ENCODE measurements at regions not wholly inside any gene's neighbourhood (a gene's known extent, or its start where the extent isn't known, plus 50 kb on each side); places are given as distances from the start of the nearest gene placed in this dataset.
"Not testable (repeated sequence)": the region's sequence is repeated elsewhere in the genome, so short reads cannot be mapped to it uniquely, and the experiment has no call there.

GRCh38 chr5:121660142-121660541, 191.5 kb upstream of the FTMT start:
- Mint-ChIP-seq H3K9me3 (peaks cover 32% of the 10 kb centered on the region), H3K27me3 (ENCODE audit: low read depth) (no peaks in the 10 kb centered on the region), H3K4me3 (no peak overlapping the region), H3K27ac (no peak overlapping the region), H3K4me1 (peaks cover 7% of the 10 kb centered on the region), H3K36me3 (ENCODE audit: low read depth) (no peaks in the 10 kb centered on the region)
- no peak for TF ChIP-seq CTCF (IDR thresholded peaks at IDR 0.05; ENCODE audit: unreplicated experiment in 3 of 3)

GRCh38 chr5:121665542-121665941, 186.1 kb upstream of the FTMT start:
- H3K4me3 Mint-ChIP-seq; H3K27me3 Mint-ChIP-seq (ENCODE audit: low read depth); H3K4me1 Mint-ChIP-seq; H3K36me3 Mint-ChIP-seq (ENCODE audit: low read depth); H3K27ac Mint-ChIP-seq: not testable (repeated sequence)
- H3K9me3 Mint-ChIP-seq, result peaks cover 34% of the 10 kb centered on the region

GRCh38 chr5:121667292-121667691, 184.4 kb upstream of the FTMT start:
- no peak overlapping the region for H3K4me3 Mint-ChIP-seq
- H3K27me3 Mint-ChIP-seq (ENCODE audit: low read depth), result no peaks in the 10 kb centered on the region
- H3K27ac Mint-ChIP-seq, result no peak overlapping the region
- H3K36me3 Mint-ChIP-seq (ENCODE audit: low read depth), result no peaks in the 10 kb centered on the region
- H3K9me3 Mint-ChIP-seq, result peaks cover 24% of the 10 kb centered on the region
- H3K4me1 Mint-ChIP-seq, result peaks cover 5% of the 10 kb centered on the region
- TF ChIP-seq CTCF (IDR thresholded peaks at IDR 0.05; ENCODE audit: unreplicated experiment in 3 of 3), result no peak

GRCh38 chr5:121668635-121669034, 183.0 kb upstream of the FTMT start:
- peaks cover 5% of the 10 kb centered on the region for H3K4me1 Mint-ChIP-seq
- no peak overlapping the region for H3K27ac Mint-ChIP-seq
- peaks cover 18% of the 10 kb centered on the region for H3K9me3 Mint-ChIP-seq
- H3K27me3 Mint-ChIP-seq (ENCODE audit: low read depth), result no peaks in the 10 kb centered on the region
- no peaks in the 10 kb centered on the region for H3K36me3 Mint-ChIP-seq (ENCODE audit: low read depth)
- TF ChIP-seq CTCF (IDR thresholded peaks at IDR 0.05; ENCODE audit: unreplicated experiment in 3 of 3), result no peak
- H3K4me3 Mint-ChIP-seq, result no peak overlapping the region

- H3K4me3 Mint-ChIP-seq, result no peak overlapping the region
- TF ChIP-seq CTCF (IDR thresholded peaks at IDR 0.05; ENCODE audit: unreplicated experiment in 3 of 3), result no peak
- H3K9me3 Mint-ChIP-seq, result peaks cover 9% of the 10 kb centered on the region
- no peaks in the 10 kb centered on the region for H3K27me3 Mint-ChIP-seq (ENCODE audit: low read depth)
- H3K27ac Mint-ChIP-seq, result no peak overlapping the region
- no peaks in the 10 kb centered on the region for H3K36me3 Mint-ChIP-seq (ENCODE audit: low read depth)
- peaks cover 12% of the 10 kb centered on the region for H3K4me1 Mint-ChIP-seq
These were observed 180.1 kb upstream of the FTMT start for GRCh38 chr5:121671624-121672023.

- TF ChIP-seq CTCF (IDR thresholded peaks at IDR 0.05; ENCODE audit: unreplicated experiment in 3 of 3), result no peak
- H3K4me3 Mint-ChIP-seq, result peak overlapping the region in 1 of 3 experiments; percentile 15
- peaks cover 12% of the 10 kb centered on the region for H3K4me1 Mint-ChIP-seq
- peaks cover 12% of the 10 kb centered on the region for H3K9me3 Mint-ChIP-seq
- no peaks in the 10 kb centered on the region for H3K27me3 Mint-ChIP-seq (ENCODE audit: low read depth)
- no peaks in the 10 kb centered on the region for H3K36me3 Mint-ChIP-seq (ENCODE audit: low read depth)
- peak overlapping the region in 2 of 3 experiments; percentile 17 to 43 for H3K27ac Mint-ChIP-seq
These were observed 175.8 kb upstream of the FTMT start for GRCh38 chr5:121675924-121676323.
